ENCODE measurements at regions not wholly inside any gene's neighbourhood (a gene's known extent, or its start where the extent isn't known, plus 50 kb on each side); places are given as distances from the start of the nearest gene placed in this dataset.

- no peak for TF ChIP-seq CTCF (IDR thresholded peaks at IDR 0.05)
- no peak for TF ChIP-seq POLR2A (IDR thresholded peaks at IDR 0.05)
Measured at GRCh38 chr5:125277494-125278154, 531.2 kb upstream of the ZNF608 start.
